ENCODE measurements at regions not wholly inside any gene's neighbourhood (a gene's known extent, or its start where the extent isn't known, plus 50 kb on each side); places are given as distances from the start of the nearest gene placed in this dataset.
"Not testable (repeated sequence)": the region's sequence is repeated elsewhere in the genome, so short reads cannot be mapped to it uniquely, and the experiment has no call there.

- H3K9ac ChIP-seq (ENCODE audit: low read depth in 2 of 2, low read length in 2 of 2) = no peak overlapping the region
- no peak for DNase-seq
- H3K4me1 ChIP-seq = no peaks in the 10 kb centered on the region
- no peak overlapping the region for H3K27ac ChIP-seq
- H3K9me3 ChIP-seq = no peaks in the 10 kb centered on the region
- no peaks in the 10 kb centered on the region for H3K27me3 ChIP-seq
- intact Hi-C loops (cut with DNase I) = no loop called here
- no peak for TF ChIP-seq CTCF (IDR thresholded peaks at IDR 0.05)
- H3K36me3 ChIP-seq = no peaks in the 10 kb centered on the region
- H3K4me3 ChIP-seq = no peak overlapping the region
Observed at GRCh38 chr19:22527554-22527953, 105.4 kb upstream of the ZNF98 start.

- Histone ChIP-seq H3K9ac (ENCODE audit: low read depth in 2 of 2, low read length in 2 of 2) (no peak overlapping the region), H3K9me3 (no peaks in the 10 kb centered on the region), H3K4me3 (no peak overlapping the region), H3K27me3 (no peaks in the 10 kb centered on the region), H3K4me1 (no peaks in the 10 kb centered on the region), H3K27ac (no peak overlapping the region), H3K36me3 (no peaks in the 10 kb centered on the region)
- intact Hi-C loops (cut with DNase I) = no loop called here
- no peak for TF ChIP-seq CTCF (IDR thresholded peaks at IDR 0.05)
- DNase-seq = no peak
Observed at GRCh38 chr19:22526661-22527272, 104.6 kb upstream of the ZNF98 start.

GRCh38 chr19:22523940-22524339 is 101.8 kb upstream of the ZNF98 start:
- H3K27ac ChIP-seq = no peak overlapping the region
- H3K9me3 ChIP-seq = no peaks in the 10 kb centered on the region
- no peak for DNase-seq
- no peaks in the 10 kb centered on the region for H3K4me1 ChIP-seq
- H3K36me3 ChIP-seq = no peaks in the 10 kb centered on the region
- no peak for TF ChIP-seq CTCF (IDR thresholded peaks at IDR 0.05)
- no peak overlapping the region for H3K9ac ChIP-seq (ENCODE audit: low read depth in 2 of 2, low read length in 2 of 2)
- H3K27me3 ChIP-seq = no peaks in the 10 kb centered on the region
- intact Hi-C loops (cut with DNase I) = no loop called here
- H3K4me3 ChIP-seq = no peak overlapping the region

GRCh38 chr19:22519562-22519961 is 97.4 kb upstream of the ZNF98 start:
- H3K4me3 ChIP-seq; H3K9me3 ChIP-seq; intact Hi-C loops (cut with DNase I); H3K36me3 ChIP-seq; H3K4me1 ChIP-seq; H3K27me3 ChIP-seq; H3K9ac ChIP-seq (ENCODE audit: low read depth in 2 of 2, low read length in 2 of 2); H3K27ac ChIP-seq; DNase-seq: not testable (repeated sequence)

- DNase-seq = no peak
Observed at GRCh38 chr19:22519152-22519551, 97.0 kb upstream of the ZNF98 start.

More at GRCh38 chr19:22519152-22519551, 97.0 kb upstream of the ZNF98 start:
- Histone ChIP-seq H3K4me1 (no peaks in the 10 kb centered on the region), H3K27ac (no peak overlapping the region), H3K4me3 (no peak overlapping the region), H3K36me3 (no peaks in the 10 kb centered on the region), H3K9me3 (no peaks in the 10 kb centered on the region), H3K9ac (ENCODE audit: low read depth in 2 of 2, low read length in 2 of 2) (no peak overlapping the region), H3K27me3 (no peaks in the 10 kb centered on the region)
- TF ChIP-seq CTCF (IDR thresholded peaks at IDR 0.05) = no peak
- intact Hi-C loops (cut with DNase I) = no loop called here
